Putamen (tissue), 1 donor: ENCODE measurements at regions not wholly inside any gene's neighbourhood (a gene's known extent, or its start where the extent isn't known, plus 50 kb on each side); places are given as distances from the start of the nearest gene placed in this dataset.

Experiments
- DNase-seq: peaks from one replicate; pipeline ENCODE4 v3.0.0-alpha.2; 2016; ENCODE audit warnings: low spot score

- DNase-seq, result no peak
Observed at GRCh38 chr1:224846119-224846907, 83.2 kb upstream of the DNAH14 start.

GRCh38 chr1:224850446-224850845, 79.0 kb upstream of the DNAH14 start:
- no peak for DNase-seq

DNA sequence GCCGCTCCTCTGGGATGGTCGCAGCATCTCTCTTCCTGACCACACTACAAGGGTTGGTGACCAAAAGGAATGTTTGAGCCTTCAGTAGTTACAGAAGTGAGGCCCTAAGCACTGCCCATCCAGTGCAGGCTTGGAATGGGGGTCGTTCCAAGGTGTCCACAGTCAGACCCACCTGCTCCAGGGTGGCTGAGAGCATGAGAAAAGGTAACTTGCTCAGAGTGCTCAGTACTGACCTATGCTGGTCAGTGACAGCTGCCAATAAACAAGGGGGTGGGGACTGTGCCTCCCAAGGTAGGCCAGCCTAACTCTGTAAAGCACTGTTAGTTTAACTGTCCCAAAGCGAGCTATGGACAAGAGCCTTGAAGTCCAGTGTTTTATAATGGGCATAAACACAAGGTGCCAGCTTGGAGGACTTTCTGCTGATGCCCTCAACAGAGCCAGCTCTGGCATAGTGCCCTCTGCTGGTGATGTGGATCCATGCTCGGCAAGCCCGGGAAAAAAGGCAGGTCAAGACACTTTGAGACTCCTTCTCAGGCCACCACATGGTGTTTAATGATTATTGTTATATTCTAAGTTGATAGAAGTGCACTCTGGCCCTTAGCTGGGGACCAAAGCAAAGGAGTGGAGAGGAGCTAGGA, 78.1 kb upstream of the DNAH14 start:
- peak; percentile 31 for DNase-seq

DNA sequence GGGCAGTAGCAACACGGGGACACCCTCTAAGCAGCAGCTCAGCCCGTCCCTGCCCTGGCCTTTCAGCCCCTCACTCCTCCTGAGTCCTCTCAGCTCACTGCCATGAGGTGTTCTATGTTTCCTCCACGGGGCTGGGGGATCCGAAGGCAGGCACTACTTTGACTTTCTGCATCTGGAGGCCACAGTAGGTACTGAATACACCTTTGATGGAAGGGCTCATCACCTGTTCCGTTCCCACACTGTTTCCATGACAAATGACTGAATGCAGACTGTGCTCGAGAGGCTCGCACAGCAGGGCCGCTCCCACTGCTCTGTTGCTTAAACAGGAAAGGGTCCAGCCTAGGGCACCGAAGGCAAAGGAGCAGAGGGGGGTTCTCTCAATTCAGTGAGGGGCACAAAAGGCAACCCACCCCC, 77.6 kb upstream of the DNAH14 start:
- DNase-seq, result no peak

DNA sequence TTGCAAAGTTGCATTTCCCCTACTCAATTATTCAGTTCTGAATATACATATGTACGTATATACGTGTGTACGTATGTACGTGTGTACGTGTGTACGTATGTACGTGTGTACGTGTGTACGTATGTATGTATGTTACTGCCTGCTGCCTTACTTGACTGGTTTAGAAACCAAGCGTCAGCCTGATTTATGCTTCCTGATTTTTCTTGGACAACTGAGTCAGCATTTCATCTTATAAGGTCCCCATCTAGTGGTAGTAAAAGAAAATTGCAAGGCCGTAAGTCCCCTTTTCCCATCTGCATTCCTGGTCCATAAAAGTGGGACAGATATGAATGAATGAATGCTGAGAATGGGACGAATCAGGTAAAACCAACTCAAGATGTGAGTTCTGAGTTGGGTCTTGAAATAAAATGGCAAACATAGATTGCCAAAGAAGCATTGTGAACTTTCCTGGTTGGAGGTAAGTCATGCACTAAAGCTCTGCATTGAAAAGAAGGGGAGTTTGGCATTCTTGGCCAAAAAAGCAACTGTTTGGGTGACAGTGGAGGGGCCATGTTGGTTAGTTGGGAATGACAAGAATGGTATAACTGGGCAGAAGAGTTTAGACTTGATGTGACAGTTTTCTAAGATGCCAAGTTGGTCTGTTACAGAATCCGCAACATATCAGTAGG, 76.4 kb upstream of the DNAH14 start:
- DNase-seq, result peak; percentile 35

DNA sequence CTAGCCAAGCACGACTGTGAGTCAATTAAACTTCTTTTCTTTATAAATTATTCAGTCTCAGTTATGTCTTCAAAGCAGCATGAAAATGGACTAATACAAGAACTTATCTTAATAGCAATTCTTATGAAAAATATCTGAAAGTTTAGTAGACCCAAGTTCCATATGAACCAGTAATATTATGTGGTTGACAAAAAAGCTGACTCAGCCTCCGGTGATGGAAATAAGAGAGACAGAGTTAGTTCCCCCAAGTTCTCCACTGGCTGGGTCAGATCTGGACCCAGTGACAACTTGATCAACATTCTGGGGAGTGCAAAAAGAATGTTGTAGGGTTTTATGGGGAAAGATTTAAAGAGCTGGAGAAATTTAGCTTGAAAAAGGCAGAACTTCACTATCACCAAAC, 72.5 kb upstream of the DNAH14 start:
- DNase-seq, result no peak

GRCh38 chr1:224859651-224860050, 69.8 kb upstream of the DNAH14 start:
- DNase-seq, result no peak

- no peak for DNase-seq
Observed at GRCh38 chr1:224860488-224861338, 68.8 kb upstream of the DNAH14 start.

DNA sequence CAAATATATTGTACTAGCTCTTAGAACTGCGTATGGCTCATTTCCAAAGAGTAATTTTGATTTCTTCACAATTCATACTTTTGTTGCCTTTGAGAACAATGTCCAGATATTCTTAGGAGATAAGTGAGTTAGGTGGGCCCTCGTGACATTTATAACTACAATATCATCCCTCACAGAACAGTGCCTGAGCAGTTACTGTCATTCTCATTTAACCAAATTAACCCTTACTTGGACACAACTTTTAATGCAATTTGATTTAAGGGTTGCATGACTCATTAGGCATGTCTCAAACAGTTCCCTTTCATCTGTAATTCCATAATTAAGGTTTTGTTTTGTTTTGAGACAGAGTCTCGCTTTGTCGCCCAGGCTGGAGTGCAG, 68.1 kb upstream of the DNAH14 start:
- no peak for DNase-seq

DNA sequence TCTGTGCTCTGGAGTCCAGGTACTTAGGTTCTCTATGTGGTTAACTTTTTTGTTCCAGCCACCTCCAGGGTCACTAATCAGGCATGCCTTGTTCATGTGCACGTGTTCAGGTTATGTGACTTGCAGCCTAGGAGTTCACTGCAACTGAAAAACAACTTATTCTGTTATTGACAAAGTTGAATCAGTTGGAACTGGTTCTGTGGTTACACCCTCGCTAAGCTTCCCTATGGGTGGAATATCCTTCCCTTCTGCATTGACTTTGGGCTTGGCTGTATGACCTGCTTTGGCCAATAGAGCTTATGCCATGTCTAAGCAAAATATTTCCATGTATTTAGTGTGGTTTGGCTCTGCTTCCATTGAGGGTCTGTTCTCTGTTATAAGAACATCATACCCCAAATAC, 66.0 kb upstream of the DNAH14 start:
- DNase-seq, result no peak

- no peak for DNase-seq
Observed at GRCh38 chr1:224864006-224864405, 65.5 kb upstream of the DNAH14 start.

DNA sequence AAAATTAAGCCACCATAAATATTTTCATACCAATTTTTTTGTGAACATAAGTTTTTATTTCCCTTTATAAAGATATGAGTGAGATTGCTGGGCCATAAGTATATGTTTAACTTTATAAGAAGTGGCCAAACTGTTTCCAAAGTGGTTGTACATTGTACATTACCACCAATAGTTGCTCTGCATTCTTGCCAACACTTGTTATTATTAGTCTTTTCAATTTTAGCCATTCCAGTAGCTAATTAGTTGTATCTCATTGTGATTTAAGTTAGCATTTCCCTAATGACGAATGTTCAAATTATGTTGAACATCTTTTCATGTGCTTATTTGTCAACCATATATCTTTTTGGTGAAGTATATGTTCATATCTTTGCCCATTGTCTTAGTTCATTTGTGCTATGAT, 64.0 kb upstream of the DNAH14 start:
- DNase-seq, result no peak

GRCh38 chr1:224866940-224867339, 62.5 kb upstream of the DNAH14 start:
- DNase-seq, result no peak

- DNase-seq, result no peak
Observed at GRCh38 chr1:224867715-224868114, 61.8 kb upstream of the DNAH14 start.

DNA sequence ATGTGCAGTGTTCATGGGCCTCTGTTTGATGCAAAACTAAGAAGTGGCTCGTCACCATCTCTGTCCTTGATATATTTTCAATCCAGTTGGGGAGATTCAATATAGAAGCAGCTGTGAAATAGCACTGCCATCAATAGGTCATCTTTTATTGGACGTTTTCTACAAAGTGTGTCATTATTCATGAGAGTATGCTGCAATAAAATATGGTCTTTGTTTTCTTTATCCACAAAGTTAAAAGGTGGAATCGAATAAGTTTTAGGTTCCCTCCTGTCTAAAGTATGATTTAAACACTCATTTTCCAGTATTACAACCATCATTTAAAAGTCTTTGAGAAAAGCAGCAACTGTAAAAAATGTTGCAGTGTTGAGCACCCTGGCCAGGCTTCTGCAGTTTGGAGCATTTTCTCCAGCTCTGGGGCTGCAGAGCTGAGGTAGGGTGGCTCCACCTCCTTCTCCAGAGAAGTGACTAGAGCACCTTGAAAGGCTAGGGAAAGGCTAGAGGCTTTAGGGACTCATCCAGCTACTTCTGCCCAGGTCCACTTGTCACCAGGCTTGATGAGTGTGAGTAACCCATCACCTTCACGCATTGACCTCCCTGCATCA, 56.5 kb upstream of the DNAH14 start:
- DNase-seq, result no peak

DNA sequence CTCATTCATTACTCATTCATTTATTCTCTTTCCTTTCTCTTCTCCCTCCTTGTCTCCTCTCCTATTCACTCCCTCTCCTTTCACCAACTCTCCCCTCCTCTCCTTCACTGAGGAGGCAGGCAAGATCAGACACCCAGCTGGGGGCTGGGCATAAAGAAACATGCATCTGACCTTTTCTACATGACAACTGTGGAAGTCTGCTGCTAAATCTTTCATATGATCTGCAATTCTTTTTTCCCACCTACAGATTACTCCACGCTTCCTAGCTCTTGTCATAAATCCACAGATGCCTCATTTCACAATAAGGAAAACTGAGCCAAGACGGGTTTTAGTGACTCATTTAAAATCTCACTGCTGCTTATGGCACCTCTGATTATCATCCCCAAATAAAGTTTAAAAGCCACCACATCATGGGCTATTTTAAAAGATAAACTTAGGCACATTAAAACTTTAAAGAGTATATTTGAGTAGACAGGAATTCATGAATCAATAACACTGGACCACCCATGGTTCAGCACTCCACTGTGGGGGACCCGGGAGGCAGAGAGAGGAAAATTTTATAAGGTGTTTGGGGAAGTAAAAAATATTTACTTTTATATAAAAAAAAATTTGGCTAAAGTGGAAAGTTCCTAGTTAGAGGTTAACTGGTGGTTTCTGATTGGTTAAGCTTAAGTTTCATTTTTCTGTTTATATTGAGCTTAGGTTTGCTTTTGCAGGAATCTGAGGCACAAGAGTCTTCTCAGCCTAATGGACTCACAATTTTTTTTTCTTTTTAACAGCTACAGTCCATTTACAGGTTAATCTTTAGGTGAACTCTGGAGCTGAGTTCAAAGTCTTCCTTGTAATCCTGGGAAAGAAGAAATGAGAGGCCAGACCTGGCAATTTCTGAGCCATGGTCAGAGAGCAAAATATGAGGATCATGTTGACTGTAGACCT, 55.8 kb upstream of the DNAH14 start:
- no peak for DNase-seq

- no peak for DNase-seq
Observed at GRCh38 chr1:224874775-224875174, 54.7 kb upstream of the DNAH14 start.

- no peak for DNase-seq
Observed at GRCh38 chr1:224879162-224879803, 50.2 kb upstream of the DNAH14 start.
